ENCODE measurements at regions not wholly inside any gene's neighbourhood (a gene's known extent, or its start where the extent isn't known, plus 50 kb on each side); places are given as distances from the start of the nearest gene placed in this dataset.

GRCh38 chr1:87497380-87498203 lies 168.9 kb downstream of the LMO4 start:
- H3K36me3 ChIP-seq (ENCODE audit: insufficient read depth, low read length), result no peaks in the 10 kb centered on the region
- H3K4me3 ChIP-seq (ENCODE audit: low read depth, low read length, poor library complexity, severe bottlenecking), result peak overlapping the region; percentile 33
- H3K9me2 ChIP-seq (ENCODE audit: low read depth, low read length), result no peaks in the 10 kb centered on the region
- H3K9ac ChIP-seq (ENCODE audit: low read length), result peak overlapping the region; percentile 56
- H3K4me1 ChIP-seq (ENCODE audit: insufficient read depth, low read length, severe bottlenecking), result peaks cover 45% of the 10 kb centered on the region
- peak overlapping the region; percentile 89 for H3K27ac ChIP-seq (ENCODE audit: low read depth, low read length, poor library complexity, severe bottlenecking)
- H2AFZ ChIP-seq (ENCODE audit: low read length), result peak overlapping the region; percentile 99
- no peaks in the 10 kb centered on the region for H4K20me1 ChIP-seq (ENCODE audit: insufficient read depth, low read length)
- no peaks in the 10 kb centered on the region for H3K27me3 ChIP-seq (ENCODE audit: insufficient read depth, low read length)
- no peaks in the 10 kb centered on the region for H3F3A ChIP-seq (ENCODE audit: insufficient read depth, low read length)
- TF ChIP-seq, protein P1, sequence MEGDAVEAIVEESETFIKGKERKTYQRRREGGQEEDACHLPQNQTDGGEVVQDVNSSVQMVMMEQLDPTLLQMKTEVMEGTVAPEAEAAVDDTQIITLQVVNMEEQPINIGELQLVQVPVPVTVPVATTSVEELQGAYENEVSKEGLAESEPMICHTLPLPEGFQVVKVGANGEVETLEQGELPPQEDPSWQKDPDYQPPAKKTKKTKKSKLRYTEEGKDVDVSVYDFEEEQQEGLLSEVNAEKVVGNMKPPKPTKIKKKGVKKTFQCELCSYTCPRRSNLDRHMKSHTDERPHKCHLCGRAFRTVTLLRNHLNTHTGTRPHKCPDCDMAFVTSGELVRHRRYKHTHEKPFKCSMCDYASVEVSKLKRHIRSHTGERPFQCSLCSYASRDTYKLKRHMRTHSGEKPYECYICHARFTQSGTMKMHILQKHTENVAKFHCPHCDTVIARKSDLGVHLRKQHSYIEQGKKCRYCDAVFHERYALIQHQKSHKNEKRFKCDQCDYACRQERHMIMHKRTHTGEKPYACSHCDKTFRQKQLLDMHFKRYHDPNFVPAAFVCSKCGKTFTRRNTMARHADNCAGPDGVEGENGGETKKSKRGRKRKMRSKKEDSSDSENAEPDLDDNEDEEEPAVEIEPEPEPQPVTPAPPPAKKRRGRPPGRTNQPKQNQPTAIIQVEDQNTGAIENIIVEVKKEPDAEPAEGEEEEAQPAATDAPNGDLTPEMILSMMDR (IDR thresholded peaks at IDR 0.05; ENCODE audit: low read length), result no peak
- no peak for TF ChIP-seq EZH2 (IDR thresholded peaks at IDR 0.05; ENCODE audit: borderline replicate concordance, low read length)
- peak overlapping the region; percentile 54 for H3K4me2 ChIP-seq (ENCODE audit: low read length)
- no peaks in the 10 kb centered on the region for H3K9me3 ChIP-seq (ENCODE audit: low read length)
- H3K79me2 ChIP-seq (ENCODE audit: insufficient read depth, low read length), result no peaks in the 10 kb centered on the region

- Histone ChIP-seq H3K4me3 (ENCODE audit: low read depth, low read length, poor library complexity, severe bottlenecking) (no peak overlapping the region), H2AFZ (ENCODE audit: low read length) (no peak overlapping the region), H3K9ac (ENCODE audit: low read length) (no peak overlapping the region), H3K27ac (ENCODE audit: low read depth, low read length, poor library complexity, severe bottlenecking) (peak overlapping the region; percentile 75), H3K27me3 (ENCODE audit: insufficient read depth, low read length) (no peaks in the 10 kb centered on the region), H3K4me1 (ENCODE audit: insufficient read depth, low read length, severe bottlenecking) (peaks cover 39% of the 10 kb centered on the region), H3K4me2 (ENCODE audit: low read length) (no peak overlapping the region), H3K9me2 (ENCODE audit: low read depth, low read length) (no peaks in the 10 kb centered on the region), H3K9me3 (ENCODE audit: low read length) (peaks cover 9% of the 10 kb centered on the region), H3K79me2 (ENCODE audit: insufficient read depth, low read length) (no peaks in the 10 kb centered on the region), H3K36me3 (ENCODE audit: insufficient read depth, low read length) (peaks cover 5% of the 10 kb centered on the region; the same call in 1 of the 2 replicates), H4K20me1 (ENCODE audit: insufficient read depth, low read length) (no peaks in the 10 kb centered on the region), H3F3A (ENCODE audit: insufficient read depth, low read length) (no peaks in the 10 kb centered on the region)
- TF ChIP-seq EZH2 (IDR thresholded peaks at IDR 0.05; ENCODE audit: borderline replicate concordance, low read length), result no peak
- TF ChIP-seq, protein P1 (IDR thresholded peaks at IDR 0.05; ENCODE audit: low read length), result no peak; the same call in 1 of the 2 replicates
These were observed 173.1 kb downstream of the LMO4 start for GRCh38 chr1:87501738-87502137.

DNA sequence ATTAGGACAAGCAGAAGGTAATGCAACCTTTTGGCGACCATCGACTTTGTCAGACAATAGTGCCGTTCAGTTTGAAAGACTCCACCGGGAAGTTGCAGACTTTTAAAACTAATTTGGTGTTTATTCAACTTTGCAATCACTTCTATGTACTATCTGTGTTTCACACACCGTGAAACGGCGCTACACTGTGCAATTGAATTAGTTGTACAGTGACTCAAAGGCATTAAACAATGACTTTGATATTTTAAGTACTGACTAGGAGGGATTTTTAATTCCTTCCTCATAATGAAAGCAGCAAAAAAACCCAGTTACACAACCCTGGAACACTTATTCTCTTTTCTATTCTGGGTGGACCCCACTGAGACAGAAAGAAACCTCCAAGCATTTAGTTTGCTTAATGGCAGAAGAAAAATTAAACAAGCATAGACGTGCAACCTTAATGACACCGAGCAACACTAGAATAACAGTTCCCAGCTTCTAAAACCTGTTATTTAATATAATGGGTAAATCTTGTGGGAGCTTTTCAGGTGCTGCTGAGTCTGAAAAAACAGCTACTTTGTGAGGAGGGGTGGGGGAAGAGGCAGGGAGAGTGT lies 176.8 kb downstream of the LMO4 start:
- TF ChIP-seq, protein P1 (IDR thresholded peaks at IDR 0.05; ENCODE audit: low read length), result no peak
- no peak for TF ChIP-seq EZH2 (IDR thresholded peaks at IDR 0.05; ENCODE audit: borderline replicate concordance, low read length)
- Histone ChIP-seq H3K27ac (ENCODE audit: low read depth, low read length, poor library complexity, severe bottlenecking) (no peak overlapping the region), H3K27me3 (ENCODE audit: insufficient read depth, low read length) (no peaks in the 10 kb centered on the region), H4K20me1 (ENCODE audit: insufficient read depth, low read length) (no peaks in the 10 kb centered on the region), H2AFZ (ENCODE audit: low read length) (no peak overlapping the region), H3K9ac (ENCODE audit: low read length) (no peak overlapping the region), H3K4me1 (ENCODE audit: insufficient read depth, low read length, severe bottlenecking) (peaks cover 12% of the 10 kb centered on the region), H3F3A (ENCODE audit: insufficient read depth, low read length) (no peaks in the 10 kb centered on the region), H3K4me3 (ENCODE audit: low read depth, low read length, poor library complexity, severe bottlenecking) (no peak overlapping the region), H3K36me3 (ENCODE audit: insufficient read depth, low read length) (peaks cover 5% of the 10 kb centered on the region; the same call in 1 of the 2 replicates), H3K9me3 (ENCODE audit: low read length) (peaks cover 9% of the 10 kb centered on the region), H3K79me2 (ENCODE audit: insufficient read depth, low read length) (no peaks in the 10 kb centered on the region), H3K9me2 (ENCODE audit: low read depth, low read length) (no peaks in the 10 kb centered on the region), H3K4me2 (ENCODE audit: low read length) (no peak overlapping the region)

All from OCI-LY1 (cell line).